Erythroblast (primary cell): ENCODE measurements at regions not wholly inside any gene's neighbourhood (a gene's known extent, or its start where the extent isn't known, plus 50 kb on each side); places are given as distances from the start of the nearest gene placed in this dataset.

ENCODE experiments used
- GATA1 ChIP-seq: IDR thresholded peaks from 2 replicates; pipeline ENCODE4 v1.6.1; 2011; ENCODE audit warnings: low read depth, mild to moderate bottlenecking, control low read depth, low read length, moderate library complexity
- POLR2A ChIP-seq: IDR thresholded peaks from 2 replicates; pipeline ENCODE4 v1.6.1; 2011; ENCODE audit warnings: mild to moderate bottlenecking, low read length

DNA sequence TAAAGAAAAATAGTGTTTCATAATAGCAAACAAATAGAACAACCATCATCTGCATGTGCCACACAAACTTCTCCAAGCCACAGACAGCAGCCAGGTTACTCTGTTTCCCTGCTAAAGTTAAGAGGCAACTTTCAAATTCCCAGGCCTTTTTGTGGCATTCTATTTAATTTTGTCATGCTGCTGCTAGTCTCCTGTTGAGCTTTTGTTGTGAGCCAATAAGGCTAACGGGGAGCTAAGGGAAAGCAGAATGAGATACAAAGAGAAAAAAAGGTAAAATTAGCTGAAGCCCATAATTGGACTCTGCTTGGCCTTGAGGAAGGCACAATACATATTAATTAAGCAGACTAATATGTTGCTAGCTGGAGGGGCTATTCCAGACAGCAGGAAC, 74.7 kb upstream of the GNAO1 start:
- TF ChIP-seq POLR2A (no peak), GATA1 (no peak)
